Progenitor cell of endocrine pancreas (in vitro differentiated cells): ENCODE measurements at regions not wholly inside any gene's neighbourhood (a gene's known extent, or its start where the extent isn't known, plus 50 kb on each side); places are given as distances from the start of the nearest gene placed in this dataset.
"Not testable (repeated sequence)": the region's sequence is repeated elsewhere in the genome, so short reads cannot be mapped to it uniquely, and the experiment has no call there.

ENCODE experiments used
- DNase-seq: peaks from one replicate; pipeline ENCODE4 v3.0.0; 2021; ENCODE audit warnings: low spot score; ENCODE audit not compliant: unreplicated experiment
- H3K27ac Mint-ChIP-seq: 2 replicates; pipeline ENCODE4 v1.8.0; 2021; ENCODE audit warnings: mild to moderate bottlenecking, moderate library complexity, mixed read lengths
- H3K27me3 Mint-ChIP-seq: 2 replicates; pipeline ENCODE4 v1.8.0; 2021; ENCODE audit warnings: mixed read lengths
- H3K36me3 Mint-ChIP-seq: 2 replicates; pipeline ENCODE4 v1.8.0; 2022; ENCODE audit warnings: mixed read lengths; ENCODE audit not compliant: insufficient read depth
- H3K4me1 Mint-ChIP-seq: 2 replicates; pipeline ENCODE4 v1.8.0; 2021; ENCODE audit warnings: low read depth, mixed read lengths
- H3K4me3 Mint-ChIP-seq: 2 replicates; pipeline ENCODE4 v1.8.0; 2021; ENCODE audit warnings: low read depth, mild to moderate bottlenecking, moderate library complexity, mixed read lengths
- H3K9me3 Mint-ChIP-seq: 2 replicates; pipeline ENCODE4 v1.8.0; 2021; ENCODE audit warnings: low read depth, mixed read lengths
- TF ChIP-seq, protein P1 (sequence below): fragments of 200-600 bp; sonication (generic); IDR thresholded peaks from one replicate; pipeline ENCODE4 v1.5.0; 2021; ENCODE audit warnings: antibody characterized with exemption, mild to moderate bottlenecking; ENCODE audit not compliant: unreplicated experiment

DNA sequence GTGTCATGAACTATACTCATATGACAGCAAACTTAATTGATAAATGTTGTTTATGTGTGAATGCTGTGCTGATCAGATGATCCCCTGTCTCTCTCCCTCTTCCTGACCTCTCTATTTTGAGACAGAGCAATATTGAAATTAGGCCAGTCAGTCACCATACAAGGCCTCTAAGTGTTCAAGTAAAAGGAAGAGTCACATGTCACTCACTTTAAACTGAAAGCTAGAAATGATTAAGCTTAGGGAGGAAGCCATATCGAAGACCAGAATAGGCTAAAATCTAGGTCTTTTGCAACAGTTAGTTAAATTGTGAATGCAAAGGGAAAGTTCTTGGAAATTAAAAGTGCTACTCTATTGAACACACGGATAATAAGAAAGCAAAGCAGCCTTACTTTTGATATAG lies 498.6 kb downstream of the ZPLD1 start:
- Mint-ChIP-seq H3K27me3 (no peaks in the 10 kb centered on the region), H3K4me3 (no peak overlapping the region), H3K4me1 (no peaks in the 10 kb centered on the region), H3K9me3 (peaks cover 6% of the 10 kb centered on the region), H3K36me3 (no peaks in the 10 kb centered on the region), H3K27ac (no peak overlapping the region)
- TF ChIP-seq, protein P1, sequence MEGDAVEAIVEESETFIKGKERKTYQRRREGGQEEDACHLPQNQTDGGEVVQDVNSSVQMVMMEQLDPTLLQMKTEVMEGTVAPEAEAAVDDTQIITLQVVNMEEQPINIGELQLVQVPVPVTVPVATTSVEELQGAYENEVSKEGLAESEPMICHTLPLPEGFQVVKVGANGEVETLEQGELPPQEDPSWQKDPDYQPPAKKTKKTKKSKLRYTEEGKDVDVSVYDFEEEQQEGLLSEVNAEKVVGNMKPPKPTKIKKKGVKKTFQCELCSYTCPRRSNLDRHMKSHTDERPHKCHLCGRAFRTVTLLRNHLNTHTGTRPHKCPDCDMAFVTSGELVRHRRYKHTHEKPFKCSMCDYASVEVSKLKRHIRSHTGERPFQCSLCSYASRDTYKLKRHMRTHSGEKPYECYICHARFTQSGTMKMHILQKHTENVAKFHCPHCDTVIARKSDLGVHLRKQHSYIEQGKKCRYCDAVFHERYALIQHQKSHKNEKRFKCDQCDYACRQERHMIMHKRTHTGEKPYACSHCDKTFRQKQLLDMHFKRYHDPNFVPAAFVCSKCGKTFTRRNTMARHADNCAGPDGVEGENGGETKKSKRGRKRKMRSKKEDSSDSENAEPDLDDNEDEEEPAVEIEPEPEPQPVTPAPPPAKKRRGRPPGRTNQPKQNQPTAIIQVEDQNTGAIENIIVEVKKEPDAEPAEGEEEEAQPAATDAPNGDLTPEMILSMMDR: no peak
- DNase-seq: no peak

DNA sequence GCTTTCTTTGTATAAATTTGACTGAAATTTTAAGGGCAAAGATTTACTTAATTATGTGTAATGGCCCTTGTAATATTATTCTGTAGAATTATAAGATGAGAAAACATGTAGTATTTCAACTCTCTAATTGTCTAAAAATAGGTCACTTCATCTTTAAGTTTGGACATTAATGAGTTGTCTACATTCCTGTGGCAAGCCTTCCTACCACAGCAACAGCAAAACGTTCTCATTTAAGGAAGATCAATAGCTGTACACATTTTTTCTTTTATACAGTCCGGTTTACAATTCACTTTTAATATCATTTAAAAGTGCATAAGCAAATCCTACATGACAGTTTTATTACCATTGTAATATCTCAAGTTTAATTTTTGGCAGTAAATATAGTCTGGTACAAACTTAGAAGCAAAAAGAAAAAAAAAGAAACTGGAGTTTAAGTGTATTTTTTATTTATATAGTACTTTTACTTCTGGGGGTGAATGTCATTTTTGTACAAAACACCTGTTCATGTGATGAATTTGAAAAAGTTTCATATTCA lies 501.8 kb downstream of the ZPLD1 start:
- no peaks in the 10 kb centered on the region for H3K36me3 Mint-ChIP-seq
- peaks cover 6% of the 10 kb centered on the region for H3K9me3 Mint-ChIP-seq
- H3K27ac Mint-ChIP-seq: no peak overlapping the region
- TF ChIP-seq, protein P1: no peak
- H3K27me3 Mint-ChIP-seq: no peaks in the 10 kb centered on the region
- H3K4me1 Mint-ChIP-seq: no peaks in the 10 kb centered on the region
- no peak for DNase-seq
- H3K4me3 Mint-ChIP-seq: no peak overlapping the region

DNA sequence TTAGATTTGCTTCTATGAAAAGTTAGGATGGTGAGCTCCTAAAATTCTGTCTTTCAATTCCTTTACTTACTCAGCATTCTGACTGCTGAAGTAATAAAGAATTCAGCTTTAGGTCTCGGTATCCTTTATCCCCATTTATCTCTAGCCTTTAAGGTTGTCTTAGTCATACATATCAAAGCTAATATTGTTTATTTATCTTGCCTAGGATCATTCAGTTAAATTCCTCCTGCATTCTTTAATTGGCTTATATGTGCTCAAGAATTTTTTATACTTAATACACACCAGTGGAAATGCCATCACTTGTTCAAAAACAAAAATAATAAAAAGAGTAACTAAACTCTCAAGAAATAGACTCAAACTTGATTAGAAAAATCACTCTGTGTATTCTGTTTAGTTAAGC lies 507.0 kb downstream of the ZPLD1 start:
- TF ChIP-seq, protein P1: no peak
- Mint-ChIP-seq H3K27ac (no peak overlapping the region), H3K27me3 (no peaks in the 10 kb centered on the region), H3K4me3 (no peak overlapping the region), H3K36me3 (no peaks in the 10 kb centered on the region), H3K9me3 (no peaks in the 10 kb centered on the region), H3K4me1 (no peaks in the 10 kb centered on the region)
- DNase-seq: no peak

DNA sequence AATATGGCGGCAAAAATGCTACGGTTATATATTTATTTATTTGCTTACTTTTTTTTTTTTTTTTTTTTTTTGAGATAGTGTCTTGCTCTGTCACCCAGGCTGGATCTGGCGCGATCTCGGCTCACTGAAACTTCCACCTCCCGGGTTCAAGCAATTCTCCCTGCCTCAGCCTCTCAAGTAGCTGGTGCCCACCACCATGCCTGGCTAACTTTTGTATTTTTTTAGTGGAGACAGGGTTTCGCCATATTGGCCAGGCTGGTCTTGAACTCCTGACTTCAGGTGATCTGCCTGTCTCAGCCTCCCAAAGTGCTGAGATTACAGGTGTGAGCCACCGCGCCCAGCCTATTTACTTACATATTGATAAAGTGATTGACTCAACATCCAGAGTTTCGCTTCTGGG lies 511.6 kb downstream of the ZPLD1 start:
- not testable (repeated sequence) for H3K36me3 Mint-ChIP-seq, H3K9me3 Mint-ChIP-seq

DNA sequence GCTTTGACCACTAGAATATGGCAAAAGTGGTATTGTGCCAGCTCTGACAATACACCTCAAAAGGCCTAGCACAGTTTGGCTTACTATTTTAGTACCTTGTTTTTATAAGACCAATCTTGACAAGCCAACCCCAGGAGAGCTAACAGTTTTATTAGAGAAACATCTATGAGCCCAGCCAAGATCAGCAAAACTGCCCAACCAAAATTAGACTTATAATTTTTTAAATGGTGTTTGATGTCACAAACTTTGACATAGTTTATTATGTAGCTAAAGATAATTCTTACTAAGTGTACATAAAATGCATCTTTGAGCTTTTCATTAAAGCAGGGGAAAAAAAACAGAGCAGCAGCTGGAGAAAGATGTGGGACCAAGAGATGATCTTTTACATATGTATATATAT lies 537.5 kb downstream of the ZPLD1 start:
- no peaks in the 10 kb centered on the region for H3K27me3 Mint-ChIP-seq
- H3K9me3 Mint-ChIP-seq: peaks cover 3% of the 10 kb centered on the region
- H3K4me1 Mint-ChIP-seq: no peaks in the 10 kb centered on the region
- H3K4me3 Mint-ChIP-seq: no peak overlapping the region
- no peak overlapping the region for H3K27ac Mint-ChIP-seq
- H3K36me3 Mint-ChIP-seq: no peaks in the 10 kb centered on the region
- TF ChIP-seq, protein P1: no peak
- no peak for DNase-seq

More for the DNA sequence above, 511.6 kb downstream of the ZPLD1 start:
- H3K4me1 Mint-ChIP-seq, H3K4me3 Mint-ChIP-seq, DNase-seq, H3K27me3 Mint-ChIP-seq, H3K27ac Mint-ChIP-seq: not testable (repeated sequence)

DNA sequence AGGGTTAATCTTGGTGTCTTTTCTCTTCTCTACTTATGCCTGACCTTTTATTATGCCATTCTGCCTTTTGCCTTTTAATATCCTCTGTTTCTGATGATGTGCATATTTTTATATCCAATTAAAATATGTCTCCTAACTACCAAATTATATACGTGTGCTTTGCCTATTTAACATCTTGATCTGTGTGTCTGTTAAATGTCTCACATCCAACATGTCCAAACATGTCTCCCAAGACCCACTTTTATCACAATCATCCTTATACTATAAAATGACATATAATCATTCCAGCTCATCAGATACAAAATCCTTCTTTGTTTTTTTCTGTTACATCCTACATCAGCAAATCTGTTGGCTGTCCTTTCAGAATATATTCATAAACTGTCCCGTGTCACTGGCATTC lies 539.5 kb downstream of the ZPLD1 start:
- Mint-ChIP-seq H3K27ac (no peak overlapping the region), H3K4me1 (no peaks in the 10 kb centered on the region), H3K36me3 (no peaks in the 10 kb centered on the region), H3K9me3 (no peaks in the 10 kb centered on the region), H3K4me3 (no peak overlapping the region), H3K27me3 (no peaks in the 10 kb centered on the region)
- DNase-seq: no peak
- TF ChIP-seq, protein P1: no peak
